ENCODE measurements at regions not wholly inside any gene's neighbourhood (a gene's known extent, or its start where the extent isn't known, plus 50 kb on each side); places are given as distances from the start of the nearest gene placed in this dataset.

DNA sequence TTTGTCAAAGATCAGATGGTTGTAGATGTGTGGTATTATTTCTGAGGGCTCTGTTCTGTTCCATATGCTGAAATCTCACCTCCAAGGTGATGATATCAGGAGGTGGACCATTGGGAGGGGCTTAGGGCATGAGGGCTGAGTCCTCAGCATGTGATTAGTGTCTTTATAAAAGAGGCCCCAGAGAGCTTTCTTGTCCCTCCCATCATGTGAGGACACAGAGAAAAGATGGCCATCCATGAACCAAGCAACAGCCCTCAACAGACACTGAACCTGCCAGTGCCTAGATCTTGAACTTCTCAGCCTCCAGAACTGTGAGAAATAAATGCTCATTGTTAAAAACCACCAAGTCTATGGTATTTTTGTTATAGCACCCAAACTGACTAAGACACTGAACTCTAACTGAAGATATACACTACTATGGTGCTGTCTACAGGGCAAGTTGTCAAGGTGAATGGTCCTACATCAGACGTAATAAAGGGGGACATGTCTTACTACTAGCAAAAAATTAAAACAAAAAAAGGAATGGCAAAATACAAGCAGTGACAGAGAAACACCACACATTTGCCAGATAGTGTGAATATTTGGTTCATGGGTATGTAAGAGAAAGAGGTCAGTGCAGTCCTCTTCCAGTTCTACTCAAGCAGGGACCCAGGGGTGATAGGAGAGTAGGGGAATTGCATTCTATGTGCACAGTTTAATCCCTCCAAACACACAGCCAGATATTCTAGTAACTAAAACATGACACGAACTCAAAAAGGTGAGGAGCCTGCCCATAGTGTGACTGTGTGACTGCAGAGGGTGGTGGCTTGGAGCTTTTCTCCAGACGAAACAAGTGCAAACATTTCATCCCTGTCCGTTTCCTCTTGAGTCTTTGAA lies 164.4 kb upstream of the MYCN start:
- intact Hi-C loops (cut with DNase I) = no loop called here
- H3K4me3 ChIP-seq = no peak overlapping the region
- peaks cover 0 to 38% (median 19%) of the 10 kb centered on the region in 4 donors for H3K4me1 ChIP-seq
- ATAC-seq (no peak), DNase-seq (no peak)
- H3K9me3 ChIP-seq = no peaks in the 10 kb centered on the region
- WGBS (ENCODE audit: insufficient coverage, low coverage, low lambda C conversion rate, missing lambda C conversion rate) = 44% methylated on average over 4 of the region's 4 CpGs
- H3K36me3 ChIP-seq = no peaks in the 10 kb centered on the region
- no peak for TF ChIP-seq POLR2A (IDR thresholded peaks at IDR 0.05)
- TF ChIP-seq, protein P1, sequence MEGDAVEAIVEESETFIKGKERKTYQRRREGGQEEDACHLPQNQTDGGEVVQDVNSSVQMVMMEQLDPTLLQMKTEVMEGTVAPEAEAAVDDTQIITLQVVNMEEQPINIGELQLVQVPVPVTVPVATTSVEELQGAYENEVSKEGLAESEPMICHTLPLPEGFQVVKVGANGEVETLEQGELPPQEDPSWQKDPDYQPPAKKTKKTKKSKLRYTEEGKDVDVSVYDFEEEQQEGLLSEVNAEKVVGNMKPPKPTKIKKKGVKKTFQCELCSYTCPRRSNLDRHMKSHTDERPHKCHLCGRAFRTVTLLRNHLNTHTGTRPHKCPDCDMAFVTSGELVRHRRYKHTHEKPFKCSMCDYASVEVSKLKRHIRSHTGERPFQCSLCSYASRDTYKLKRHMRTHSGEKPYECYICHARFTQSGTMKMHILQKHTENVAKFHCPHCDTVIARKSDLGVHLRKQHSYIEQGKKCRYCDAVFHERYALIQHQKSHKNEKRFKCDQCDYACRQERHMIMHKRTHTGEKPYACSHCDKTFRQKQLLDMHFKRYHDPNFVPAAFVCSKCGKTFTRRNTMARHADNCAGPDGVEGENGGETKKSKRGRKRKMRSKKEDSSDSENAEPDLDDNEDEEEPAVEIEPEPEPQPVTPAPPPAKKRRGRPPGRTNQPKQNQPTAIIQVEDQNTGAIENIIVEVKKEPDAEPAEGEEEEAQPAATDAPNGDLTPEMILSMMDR (IDR thresholded peaks at IDR 0.05) = no peak
- no peaks in the 10 kb centered on the region for H3K27me3 ChIP-seq
- H3K27ac ChIP-seq = peak overlapping the region in 1 of 3 donors; percentile 44

DNA sequence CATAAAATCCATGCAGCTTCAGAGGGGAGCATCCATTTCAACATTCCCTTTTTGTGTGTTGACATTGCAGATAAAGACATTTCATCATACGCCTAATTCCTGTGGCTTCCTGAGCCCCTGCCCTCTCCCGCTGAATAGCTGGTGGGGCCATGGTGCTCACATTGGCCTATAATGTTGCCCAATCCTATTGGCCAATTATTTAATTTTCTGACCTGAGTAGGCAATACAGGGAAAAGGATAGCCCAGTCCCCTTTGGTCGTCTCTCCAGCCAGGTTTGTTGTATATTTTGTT lies 163.8 kb upstream of the MYCN start:
- TF ChIP-seq, protein P1 (IDR thresholded peaks at IDR 0.05) = no peak
- TF ChIP-seq POLR2A (IDR thresholded peaks at IDR 0.05) = no peak
- no peaks in the 10 kb centered on the region for H3K27me3 ChIP-seq
- no peaks in the 10 kb centered on the region for H3K36me3 ChIP-seq
- peaks cover 0 to 43% (median 21%) of the 10 kb centered on the region in 4 donors for H3K4me1 ChIP-seq
- ATAC-seq (peak; percentile 86 to 93 (median 92)), DNase-seq (peak in 2 of 3 donors; percentile 52 to 77)
- peak overlapping the region in 1 of 3 donors; percentile 42 for H3K27ac ChIP-seq
- WGBS (ENCODE audit: insufficient coverage, low coverage, low lambda C conversion rate, missing lambda C conversion rate) = 21% methylated on average over 3 of the region's 3 CpGs
- H3K4me3 ChIP-seq = no peak overlapping the region
- H3K9me3 ChIP-seq = no peaks in the 10 kb centered on the region
- intact Hi-C loops (cut with DNase I) = no loop called here

DNA sequence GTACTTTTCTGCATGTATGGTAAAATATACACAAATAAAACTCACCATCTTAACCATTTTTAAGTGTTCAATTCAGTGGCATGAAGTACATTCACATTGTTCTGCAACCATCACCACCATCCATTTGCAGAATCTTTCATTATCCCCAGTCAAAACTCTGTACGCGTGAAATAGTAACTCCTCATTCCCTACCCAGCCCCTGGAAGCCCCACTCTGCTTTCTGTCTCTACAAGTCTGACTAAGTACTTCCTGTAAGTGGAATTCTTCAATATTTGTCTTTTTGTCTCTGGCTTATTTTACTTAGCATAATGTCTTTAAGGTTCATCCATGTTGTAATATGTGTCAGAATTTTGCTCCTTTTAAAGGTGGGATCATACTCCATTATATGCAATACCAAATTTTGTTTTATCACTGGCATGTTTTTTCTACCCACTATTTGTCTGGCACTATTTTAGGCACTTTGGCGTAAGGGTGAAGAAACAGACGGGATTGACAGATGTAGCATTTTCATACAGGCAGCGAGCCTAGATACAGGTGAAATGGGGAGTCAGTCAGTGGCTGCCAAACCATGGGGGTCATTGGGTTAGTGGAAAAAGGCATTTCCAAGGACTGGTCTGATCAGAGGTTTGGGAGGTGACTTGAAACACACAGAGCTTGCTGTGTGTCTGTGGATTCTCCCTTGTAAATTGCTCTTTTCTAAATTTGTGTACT lies 163.2 kb upstream of the MYCN start:
- no peaks in the 10 kb centered on the region for H3K27me3 ChIP-seq
- no peaks in the 10 kb centered on the region for H3K36me3 ChIP-seq
- intact Hi-C loops (cut with DNase I) = no loop called here
- no peak for ATAC-seq
- H3K27ac ChIP-seq = peak overlapping the region in 1 of 3 donors; percentile 42
- 78% methylated on average over 5 of the region's 5 CpGs for WGBS (ENCODE audit: insufficient coverage, low coverage, low lambda C conversion rate, missing lambda C conversion rate)
- DNase-seq = no peak
- no peak overlapping the region for H3K4me3 ChIP-seq
- peaks cover 0 to 47% (median 23%) of the 10 kb centered on the region in 4 donors for H3K4me1 ChIP-seq
- TF ChIP-seq, protein P1 (IDR thresholded peaks at IDR 0.05) = no peak
- TF ChIP-seq POLR2A (IDR thresholded peaks at IDR 0.05) = no peak
- H3K9me3 ChIP-seq = no peaks in the 10 kb centered on the region

DNA sequence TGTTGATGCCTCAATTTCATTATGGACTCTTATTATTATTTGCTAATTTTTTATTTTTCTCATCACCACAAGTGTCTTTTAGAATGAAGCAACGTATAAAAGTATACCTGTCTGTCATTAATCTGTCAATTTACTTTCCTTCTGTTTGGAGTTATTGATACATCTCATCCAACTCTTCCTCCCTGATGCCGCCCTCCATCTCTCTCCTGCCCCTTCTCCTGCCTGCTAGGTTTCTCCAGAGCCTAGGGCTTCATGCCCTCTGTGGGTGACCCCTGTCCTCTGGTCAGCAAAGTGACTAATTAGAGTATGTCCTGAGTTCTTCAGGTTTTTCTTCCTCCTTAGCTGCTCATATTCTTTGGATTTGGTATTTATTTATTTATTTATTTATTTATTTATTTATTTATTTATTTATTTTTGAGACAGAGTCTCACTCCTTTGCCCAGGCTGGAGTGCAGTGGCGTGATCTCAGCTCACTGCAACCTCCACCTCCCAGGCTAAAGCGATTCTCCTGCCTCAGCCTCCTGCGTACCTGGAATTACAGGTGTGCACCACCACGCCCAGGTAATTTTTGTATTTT lies 162.5 kb upstream of the MYCN start:
- Histone ChIP-seq H3K9me3 (no peaks in the 10 kb centered on the region), H3K36me3 (no peaks in the 10 kb centered on the region), H3K4me3 (no peak overlapping the region), H3K27me3 (no peaks in the 10 kb centered on the region), H3K4me1 (peaks cover 0 to 55% (median 27%) of the 10 kb centered on the region in 4 donors), H3K27ac (no peak overlapping the region)
- 97% methylated on average over 6 of the region's 6 CpGs for WGBS (ENCODE audit: insufficient coverage, low coverage, low lambda C conversion rate, missing lambda C conversion rate)
- intact Hi-C loops (cut with DNase I) = no loop called here
- no peak for TF ChIP-seq POLR2A (IDR thresholded peaks at IDR 0.05)
- TF ChIP-seq, protein P1 (IDR thresholded peaks at IDR 0.05) = no peak
- DNase-seq (no peak), ATAC-seq (no peak)

Measured in right lobe of liver (tissue), 6 donors.